Activated B cell treated with CpG ODN at 0.5 μM for 24 hours (primary cell): ENCODE measurements at regions not wholly inside any gene's neighbourhood (a gene's known extent, or its start where the extent isn't known, plus 50 kb on each side); places are given as distances from the start of the nearest gene placed in this dataset.

ENCODE experiments used
- ATAC-seq: fragments of 200-7000 bp; cut with Tn5 transposase; one replicate; pipeline ENCODE4 v1.10.0; 2021; ENCODE audit warnings: low read depth, mild to moderate bottlenecking, moderate library complexity
- CTCF ChIA-PET: fragments of 350-600 bp; sonication (Branson Sonifier 250); formaldehyde crosslinking; loops from one replicate; lab custom pipeline; 2021; ENCODE audit warnings: antibody characterized with exemption; lab: Charles Lee
- POLR2A ChIA-PET: fragments of 350-600 bp; sonication (Branson Sonifier 250); formaldehyde crosslinking; loops from one replicate; lab custom pipeline; 2021; ENCODE audit warnings: antibody characterized with exemption; lab: Charles Lee
- DNase-seq: peaks from one replicate; pipeline ENCODE4 v3.0.0; 2022
- H3K27ac Mint-ChIP-seq: one replicate; pipeline ENCODE4 v1.8.0; 2020; ENCODE audit warnings: mixed read lengths
- H3K27me3 Mint-ChIP-seq: one replicate; pipeline ENCODE4 v1.8.0; 2021; ENCODE audit warnings: mixed read lengths
- H3K36me3 Mint-ChIP-seq: one replicate; pipeline ENCODE4 v1.8.0; 2021; ENCODE audit warnings: low read depth, mixed read lengths
- H3K4me1 Mint-ChIP-seq: one replicate; pipeline ENCODE4 v1.8.0; 2021; ENCODE audit warnings: mixed read lengths
- H3K4me3 Mint-ChIP-seq: one replicate; pipeline ENCODE4 v1.8.0; 2020; ENCODE audit warnings: mild to moderate bottlenecking, mixed read lengths
- H3K9me3 Mint-ChIP-seq: one replicate; pipeline ENCODE4 v1.8.0; 2020; ENCODE audit warnings: mixed read lengths
- intact Hi-C: fragments of 100-400 bp; cut with micrococcal nuclease; formaldehyde crosslinking; loops from one replicate; pipeline ENCODE4 v1.15.1; 2024
- TF ChIP-seq, protein P1 (sequence below): fragments of 200-600 bp; IDR thresholded peaks from one replicate; pipeline ENCODE4 v1.8.0; 2022; ENCODE audit warnings: antibody characterized with exemption, mild to moderate bottlenecking

GRCh38 chrX:45716750-45717149 is 516.1 kb upstream of the DIPK2B start:
- peaks cover 23% of the 10 kb centered on the region for H3K4me1 Mint-ChIP-seq
- no peak overlapping the region for H3K4me3 Mint-ChIP-seq
- CTCF ChIA-PET: no interaction called here
- no peak overlapping the region for H3K27ac Mint-ChIP-seq
- no peak for DNase-seq
- no peak for ATAC-seq
- intact Hi-C loops: loop anchor here (10.0 kb wide), 1 partner anchor 92 kb away; no protein-coding TSS in a partner anchor
- POLR2A ChIA-PET: no interaction called here
- no peaks in the 10 kb centered on the region for H3K9me3 Mint-ChIP-seq
- TF ChIP-seq, protein P1, sequence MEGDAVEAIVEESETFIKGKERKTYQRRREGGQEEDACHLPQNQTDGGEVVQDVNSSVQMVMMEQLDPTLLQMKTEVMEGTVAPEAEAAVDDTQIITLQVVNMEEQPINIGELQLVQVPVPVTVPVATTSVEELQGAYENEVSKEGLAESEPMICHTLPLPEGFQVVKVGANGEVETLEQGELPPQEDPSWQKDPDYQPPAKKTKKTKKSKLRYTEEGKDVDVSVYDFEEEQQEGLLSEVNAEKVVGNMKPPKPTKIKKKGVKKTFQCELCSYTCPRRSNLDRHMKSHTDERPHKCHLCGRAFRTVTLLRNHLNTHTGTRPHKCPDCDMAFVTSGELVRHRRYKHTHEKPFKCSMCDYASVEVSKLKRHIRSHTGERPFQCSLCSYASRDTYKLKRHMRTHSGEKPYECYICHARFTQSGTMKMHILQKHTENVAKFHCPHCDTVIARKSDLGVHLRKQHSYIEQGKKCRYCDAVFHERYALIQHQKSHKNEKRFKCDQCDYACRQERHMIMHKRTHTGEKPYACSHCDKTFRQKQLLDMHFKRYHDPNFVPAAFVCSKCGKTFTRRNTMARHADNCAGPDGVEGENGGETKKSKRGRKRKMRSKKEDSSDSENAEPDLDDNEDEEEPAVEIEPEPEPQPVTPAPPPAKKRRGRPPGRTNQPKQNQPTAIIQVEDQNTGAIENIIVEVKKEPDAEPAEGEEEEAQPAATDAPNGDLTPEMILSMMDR: no peak
- no peaks in the 10 kb centered on the region for H3K36me3 Mint-ChIP-seq
- H3K27me3 Mint-ChIP-seq: no peaks in the 10 kb centered on the region

- Mint-ChIP-seq H3K9me3 (no peaks in the 10 kb centered on the region), H3K4me1 (peaks cover 30% of the 10 kb centered on the region), H3K36me3 (no peaks in the 10 kb centered on the region), H3K27me3 (no peaks in the 10 kb centered on the region), H3K4me3 (no peak overlapping the region), H3K27ac (no peak overlapping the region)
- DNase-seq: no peak
- intact Hi-C loops: loop anchor here (2.0 to 10.0 kb wide), 2 partner anchors 43 to 91 kb away; no protein-coding TSS in a partner anchor
- ChIA-PET POLR2A (no interaction called here), CTCF (no interaction called here)
- ATAC-seq: no peak
- TF ChIP-seq, protein P1: no peak
Measured at GRCh38 chrX:45715748-45716147, 515.1 kb upstream of the DIPK2B start.

- Mint-ChIP-seq H3K4me1 (peaks cover 39% of the 10 kb centered on the region), H3K27ac (no peak overlapping the region), H3K36me3 (no peaks in the 10 kb centered on the region), H3K27me3 (no peaks in the 10 kb centered on the region), H3K4me3 (no peak overlapping the region), H3K9me3 (no peaks in the 10 kb centered on the region)
- intact Hi-C loops: loop anchor here (2.0 to 10.0 kb wide), 2 partner anchors 44 to 90 kb away; no protein-coding TSS in a partner anchor
- no peak for DNase-seq
- TF ChIP-seq, protein P1: no peak
- POLR2A ChIA-PET: no interaction called here
- CTCF ChIA-PET: no interaction called here
- no peak for ATAC-seq
Measured at GRCh38 chrX:45714866-45715265, 514.2 kb upstream of the DIPK2B start.

DNA sequence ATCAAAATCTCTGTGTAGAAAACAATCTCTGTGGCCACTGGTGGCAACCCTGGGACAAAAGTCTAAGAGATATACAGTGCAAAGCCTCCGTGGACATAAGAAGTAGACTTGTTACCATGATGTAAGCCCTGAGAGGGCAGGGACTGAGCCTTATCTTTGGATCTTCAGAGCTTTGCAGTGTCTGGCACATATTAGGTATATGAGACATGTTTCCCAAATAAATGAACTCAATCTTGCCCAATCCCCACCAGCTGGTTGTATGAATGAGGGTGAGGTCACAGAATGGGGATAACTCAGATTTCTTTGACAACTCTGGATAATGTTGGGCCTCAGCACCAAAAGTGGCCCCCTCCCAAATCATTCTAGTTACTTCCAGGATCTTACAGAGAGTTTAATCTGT is 511.4 kb upstream of the DIPK2B start:
- Mint-ChIP-seq H3K4me1 (peaks cover 42% of the 10 kb centered on the region), H3K4me3 (no peak overlapping the region), H3K27me3 (no peaks in the 10 kb centered on the region), H3K9me3 (no peaks in the 10 kb centered on the region), H3K36me3 (no peaks in the 10 kb centered on the region), H3K27ac (no peak overlapping the region)
- intact Hi-C loops: loop anchor here (10.0 kb wide), 1 partner anchor 87 kb away; no protein-coding TSS in a partner anchor
- ATAC-seq (no peak), DNase-seq (no peak)
- ChIA-PET POLR2A (no interaction called here), CTCF (no interaction called here)
- TF ChIP-seq, protein P1: no peak

DNA sequence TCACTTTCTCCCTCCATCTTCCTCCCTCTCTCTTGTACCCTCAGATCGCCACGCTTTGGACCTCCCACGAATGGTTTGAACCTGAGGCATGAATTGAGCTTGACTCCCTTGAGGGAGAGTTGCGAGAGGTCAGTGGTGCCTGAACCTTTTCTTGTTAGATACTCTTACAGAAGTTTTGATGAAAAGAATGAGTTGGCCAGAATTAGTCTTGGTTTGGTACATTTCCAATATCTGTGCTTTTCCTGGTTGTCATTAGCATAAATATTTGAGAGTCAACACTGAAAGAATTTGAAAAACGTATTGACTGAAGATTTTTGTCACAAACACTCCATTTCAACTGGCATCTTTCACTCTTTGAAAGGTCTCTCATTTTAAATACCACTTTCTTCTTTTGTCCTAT is 510.6 kb upstream of the DIPK2B start:
- ATAC-seq (no peak), DNase-seq (no peak)
- ChIA-PET CTCF (no interaction called here), POLR2A (interaction anchor here (1.5 kb wide), 1 partner anchor 49 kb away, joined by 4 read pairs; no protein-coding TSS in a partner anchor)
- Mint-ChIP-seq H3K4me3 (no peak overlapping the region), H3K27ac (peak overlapping the region; percentile 37), H3K36me3 (no peaks in the 10 kb centered on the region), H3K27me3 (no peaks in the 10 kb centered on the region), H3K4me1 (peaks cover 40% of the 10 kb centered on the region), H3K9me3 (no peaks in the 10 kb centered on the region)
- intact Hi-C loops: loop anchor here (10.0 kb wide), 1 partner anchor 86 kb away; no protein-coding TSS in a partner anchor
- TF ChIP-seq, protein P1: no peak
